ENCODE measurements at regions not wholly inside any gene's neighbourhood (a gene's known extent, or its start where the extent isn't known, plus 50 kb on each side); places are given as distances from the start of the nearest gene placed in this dataset.
"Not testable (repeated sequence)": the region's sequence is repeated elsewhere in the genome, so short reads cannot be mapped to it uniquely, and the experiment has no call there.

GRCh38 chr6:150514806-150515380 is 84.8 kb upstream of the PLEKHG1 start:
- no peaks in the 10 kb centered on the region for H3K36me3 ChIP-seq (ENCODE audit: insufficient read depth in 1 of 2, low read depth in 1 of 2)
- H3K9me3 ChIP-seq: no peaks in the 10 kb centered on the region
- H3K27ac ChIP-seq: no peak overlapping the region
- H3K4me1 ChIP-seq: no peaks in the 10 kb centered on the region
- TF ChIP-seq, protein P1, sequence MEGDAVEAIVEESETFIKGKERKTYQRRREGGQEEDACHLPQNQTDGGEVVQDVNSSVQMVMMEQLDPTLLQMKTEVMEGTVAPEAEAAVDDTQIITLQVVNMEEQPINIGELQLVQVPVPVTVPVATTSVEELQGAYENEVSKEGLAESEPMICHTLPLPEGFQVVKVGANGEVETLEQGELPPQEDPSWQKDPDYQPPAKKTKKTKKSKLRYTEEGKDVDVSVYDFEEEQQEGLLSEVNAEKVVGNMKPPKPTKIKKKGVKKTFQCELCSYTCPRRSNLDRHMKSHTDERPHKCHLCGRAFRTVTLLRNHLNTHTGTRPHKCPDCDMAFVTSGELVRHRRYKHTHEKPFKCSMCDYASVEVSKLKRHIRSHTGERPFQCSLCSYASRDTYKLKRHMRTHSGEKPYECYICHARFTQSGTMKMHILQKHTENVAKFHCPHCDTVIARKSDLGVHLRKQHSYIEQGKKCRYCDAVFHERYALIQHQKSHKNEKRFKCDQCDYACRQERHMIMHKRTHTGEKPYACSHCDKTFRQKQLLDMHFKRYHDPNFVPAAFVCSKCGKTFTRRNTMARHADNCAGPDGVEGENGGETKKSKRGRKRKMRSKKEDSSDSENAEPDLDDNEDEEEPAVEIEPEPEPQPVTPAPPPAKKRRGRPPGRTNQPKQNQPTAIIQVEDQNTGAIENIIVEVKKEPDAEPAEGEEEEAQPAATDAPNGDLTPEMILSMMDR (IDR thresholded peaks at IDR 0.05): no peak
- no peak overlapping the region for H3K4me3 ChIP-seq
- WGBS, 3 donors: 36 to 50% (median 43%) methylated on average over 2 of the region's 2 CpGs
- no peak for DNase-seq
- intact Hi-C loops (cut with DNase I): no loop called here
- peaks cover 0 to 2% (median 0%) of the 10 kb centered on the region in 3 donors for H3K27me3 ChIP-seq (ENCODE audit: insufficient read depth in 3 of 3, low read length in 2 of 3)
- no peak for ATAC-seq

- DNase-seq (no peak), ATAC-seq (no peak)
- 78 to 85% (median 81%) methylated on average over 3 of the region's 3 CpGs for WGBS, 3 donors
- Histone ChIP-seq H3K27ac (no peak overlapping the region), H3K4me1 (no peaks in the 10 kb centered on the region), H3K27me3 (ENCODE audit: insufficient read depth in 3 of 3, low read length in 2 of 3) (peaks cover 0 to 2% (median 0%) of the 10 kb centered on the region in 3 donors), H3K36me3 (ENCODE audit: insufficient read depth in 1 of 2, low read depth in 1 of 2) (no peaks in the 10 kb centered on the region), H3K9me3 (no peaks in the 10 kb centered on the region), H3K4me3 (no peak overlapping the region)
- TF ChIP-seq, protein P1 (IDR thresholded peaks at IDR 0.05): no peak
- intact Hi-C loops (cut with DNase I): no loop called here
These were observed 83.5 kb upstream of the PLEKHG1 start for GRCh38 chr6:150516199-150516598.

- Histone ChIP-seq H3K27ac (no peak overlapping the region), H3K36me3 (ENCODE audit: insufficient read depth in 1 of 2, low read depth in 1 of 2) (no peaks in the 10 kb centered on the region), H3K4me3 (no peak overlapping the region), H3K4me1 (no peaks in the 10 kb centered on the region), H3K9me3 (no peaks in the 10 kb centered on the region), H3K27me3 (ENCODE audit: insufficient read depth in 3 of 3, low read length in 2 of 3) (peaks cover 0 to 2% (median 0%) of the 10 kb centered on the region in 3 donors)
- ATAC-seq: no peak
- WGBS, 3 donors: 57 to 87% (median 87%) methylated on average over 3 of the region's 3 CpGs
- TF ChIP-seq, protein P1 (IDR thresholded peaks at IDR 0.05): no peak
- intact Hi-C loops (cut with DNase I): no loop called here
- DNase-seq: no peak
These were observed 82.5 kb upstream of the PLEKHG1 start for GRCh38 chr6:150517175-150517574.

- WGBS, 3 donors: 65 to 71% (median 69%) methylated on average over 1 of the region's 1 CpG
- intact Hi-C loops (cut with DNase I): no loop called here
- no peaks in the 10 kb centered on the region for H3K4me1 ChIP-seq
- H3K27me3 ChIP-seq (ENCODE audit: insufficient read depth in 3 of 3, low read length in 2 of 3): peaks cover 0 to 2% (median 0%) of the 10 kb centered on the region in 3 donors
- TF ChIP-seq, protein P1 (IDR thresholded peaks at IDR 0.05): no peak
- no peaks in the 10 kb centered on the region for H3K9me3 ChIP-seq
- ATAC-seq: no peak
- DNase-seq: no peak
- no peak overlapping the region for H3K27ac ChIP-seq
- H3K4me3 ChIP-seq: no peak overlapping the region
- no peaks in the 10 kb centered on the region for H3K36me3 ChIP-seq (ENCODE audit: insufficient read depth in 1 of 2, low read depth in 1 of 2)
These were observed 78.2 kb upstream of the PLEKHG1 start for GRCh38 chr6:150521482-150521881.

DNA sequence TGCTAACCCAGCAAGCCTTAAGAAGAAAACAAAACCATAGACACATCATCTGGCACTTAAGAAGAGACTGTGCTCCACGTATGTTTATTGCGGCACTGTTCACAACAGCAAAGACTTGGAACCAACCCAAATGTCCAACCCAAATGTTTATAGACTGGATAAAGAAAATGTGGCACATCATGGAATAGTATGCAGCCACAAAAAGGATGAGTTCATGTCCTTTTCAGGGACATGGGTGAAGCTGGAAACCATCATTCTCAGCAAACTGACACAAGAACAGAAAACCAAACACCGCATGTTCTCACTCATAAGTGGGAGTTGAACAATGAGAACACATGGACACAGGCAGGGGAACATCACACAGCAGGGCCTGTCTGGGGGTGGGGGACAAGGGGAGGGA is 76.5 kb upstream of the PLEKHG1 start:
- H3K4me1 ChIP-seq; H3K36me3 ChIP-seq (ENCODE audit: insufficient read depth in 1 of 2, low read depth in 1 of 2); H3K9me3 ChIP-seq; intact Hi-C loops (cut with DNase I); H3K27me3 ChIP-seq (ENCODE audit: insufficient read depth in 3 of 3, low read length in 2 of 3); H3K4me3 ChIP-seq; H3K27ac ChIP-seq; ATAC-seq; DNase-seq: not testable (repeated sequence)
- 93 to 97% (median 95%) methylated on average over 3 of the region's 3 CpGs for WGBS, 3 donors

Data from psoas muscle (tissue), 7 donors.